ENCODE measurements at regions not wholly inside any gene's neighbourhood (a gene's known extent, or its start where the extent isn't known, plus 50 kb on each side); places are given as distances from the start of the nearest gene placed in this dataset.

GRCh38 chr6:2477250-2477649 is 231.8 kb upstream of the GMDS start:
- Histone ChIP-seq H3K9me3 (peaks cover under 1% of the 10 kb centered on the region), H3K27ac (no peak overlapping the region), H3K4me3 (no peak overlapping the region), H3K27me3 (ENCODE audit: insufficient read depth in 3 of 3, low read length in 2 of 3) (peaks cover 2 to 30% (median 2%) of the 10 kb centered on the region in 3 donors), H3K36me3 (ENCODE audit: insufficient read depth in 1 of 2, low read depth in 1 of 2) (no peaks in the 10 kb centered on the region), H3K4me1 (no peaks in the 10 kb centered on the region)
- no peak for DNase-seq
- WGBS, 3 donors = 91 to 100% (median 97%) methylated on average over 1 of the region's 1 CpG
- TF ChIP-seq CTCF (IDR thresholded peaks at IDR 0.05) = no peak
- ATAC-seq = no peak
- intact Hi-C loops (cut with DNase I) = no loop called here

- no peak overlapping the region for H3K4me3 ChIP-seq
- intact Hi-C loops (cut with DNase I) = no loop called here
- WGBS, 3 donors = 55 to 66% (median 65%) methylated on average over 4 of the region's 4 CpGs
- no peak for DNase-seq
- TF ChIP-seq CTCF (IDR thresholded peaks at IDR 0.05) = no peak
- no peaks in the 10 kb centered on the region for H3K9me3 ChIP-seq
- H3K4me1 ChIP-seq = no peaks in the 10 kb centered on the region
- no peak for ATAC-seq
- peaks cover 2 to 27% (median 2%) of the 10 kb centered on the region in 3 donors for H3K27me3 ChIP-seq (ENCODE audit: insufficient read depth in 3 of 3, low read length in 2 of 3)
- H3K27ac ChIP-seq = no peak overlapping the region
- H3K36me3 ChIP-seq (ENCODE audit: insufficient read depth in 1 of 2, low read depth in 1 of 2) = no peaks in the 10 kb centered on the region
These were observed 231.0 kb upstream of the GMDS start for GRCh38 chr6:2476376-2476775.

- intact Hi-C loops (cut with DNase I) = no loop called here
- no peak overlapping the region for H3K4me3 ChIP-seq
- no peaks in the 10 kb centered on the region for H3K4me1 ChIP-seq
- H3K36me3 ChIP-seq (ENCODE audit: insufficient read depth in 1 of 2, low read depth in 1 of 2) = no peaks in the 10 kb centered on the region
- ATAC-seq = no peak
- TF ChIP-seq CTCF (IDR thresholded peaks at IDR 0.05) = no peak
- peaks cover 0 to 5% (median 0%) of the 10 kb centered on the region in 3 donors for H3K27me3 ChIP-seq (ENCODE audit: insufficient read depth in 3 of 3, low read length in 2 of 3)
- DNase-seq = no peak
- 90 to 92% (median 91%) methylated on average over 9 of the region's 9 CpGs for WGBS, 3 donors
- H3K9me3 ChIP-seq = no peaks in the 10 kb centered on the region
- H3K27ac ChIP-seq = no peak overlapping the region
These were observed 226.1 kb upstream of the GMDS start for GRCh38 chr6:2471472-2471871.

GRCh38 chr6:2469428-2469827 is 224.0 kb upstream of the GMDS start:
- ATAC-seq = no peak
- TF ChIP-seq CTCF (IDR thresholded peaks at IDR 0.05) = no peak
- H3K36me3 ChIP-seq (ENCODE audit: insufficient read depth in 1 of 2, low read depth in 1 of 2) = no peaks in the 10 kb centered on the region
- no peak for DNase-seq
- H3K4me3 ChIP-seq = no peak overlapping the region
- no peaks in the 10 kb centered on the region for H3K4me1 ChIP-seq
- intact Hi-C loops (cut with DNase I) = no loop called here
- 95 to 96% (median 96%) methylated on average over 8 of the region's 8 CpGs for WGBS, 3 donors
- no peak overlapping the region for H3K27ac ChIP-seq
- H3K9me3 ChIP-seq = no peaks in the 10 kb centered on the region
- H3K27me3 ChIP-seq (ENCODE audit: insufficient read depth in 3 of 3, low read length in 2 of 3) = no peaks in the 10 kb centered on the region

GRCh38 chr6:2468601-2468955 is 223.2 kb upstream of the GMDS start:
- no peaks in the 10 kb centered on the region for H3K4me1 ChIP-seq
- WGBS, 3 donors = 43 to 63% (median 46%) methylated on average over 4 of the region's 4 CpGs
- ATAC-seq = no peak
- no peak overlapping the region for H3K27ac ChIP-seq
- DNase-seq = no peak
- intact Hi-C loops (cut with DNase I) = no loop called here
- TF ChIP-seq CTCF (IDR thresholded peaks at IDR 0.05) = no peak
- no peak overlapping the region for H3K4me3 ChIP-seq
- no peaks in the 10 kb centered on the region for H3K36me3 ChIP-seq (ENCODE audit: insufficient read depth in 1 of 2, low read depth in 1 of 2)
- no peaks in the 10 kb centered on the region for H3K9me3 ChIP-seq
- no peaks in the 10 kb centered on the region for H3K27me3 ChIP-seq (ENCODE audit: insufficient read depth in 3 of 3, low read length in 2 of 3)

All from psoas muscle (tissue), 7 donors.